AG09309 (cell line): ENCODE measurements at regions not wholly inside any gene's neighbourhood (a gene's known extent, or its start where the extent isn't known, plus 50 kb on each side); places are given as distances from the start of the nearest gene placed in this dataset.

Source experiments
- DNase-seq: peaks from one replicate; pipeline ENCODE4 v3.0.0-alpha.2; 2010; ENCODE audit warnings: low read depth
- H3K4me3 ChIP-seq: 2 replicates; pipeline ENCODE4 v1.5.1; 2011; ENCODE audit warnings: mild to moderate bottlenecking, low read depth, low read length, moderate library complexity; ENCODE audit not compliant: control insufficient read depth
- TF ChIP-seq, protein P1 (sequence below): IDR thresholded peaks from 2 replicates; pipeline ENCODE4 v1.5.1; 2011; ENCODE audit warnings: mild to moderate bottlenecking, low read depth, low read length, inconsistent platforms; ENCODE audit not compliant: insufficient read depth, control insufficient read depth; ENCODE audit errors: missing control alignments

DNA sequence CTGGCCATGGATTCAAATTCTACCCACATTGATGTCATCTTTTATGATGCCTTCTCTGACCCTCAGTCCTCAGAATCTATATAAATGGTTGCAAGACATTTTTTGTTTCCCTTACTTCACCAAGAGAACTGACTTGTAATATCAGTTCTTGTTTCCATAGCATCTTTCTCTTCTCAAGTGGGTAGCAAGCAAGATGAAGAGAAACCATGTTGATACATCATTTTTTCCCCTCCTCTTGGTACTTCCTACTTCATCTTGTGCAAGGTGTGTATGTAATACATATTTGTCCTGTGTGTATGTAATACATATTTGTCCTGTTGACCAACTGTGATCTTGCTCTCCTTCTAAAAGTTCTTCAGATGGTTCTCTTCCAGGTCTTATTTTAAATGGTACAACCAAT lies 348.6 kb downstream of the PTEN start:
- H3K4me3 ChIP-seq, result no peak overlapping the region
- DNase-seq, result no peak
- TF ChIP-seq, protein P1, sequence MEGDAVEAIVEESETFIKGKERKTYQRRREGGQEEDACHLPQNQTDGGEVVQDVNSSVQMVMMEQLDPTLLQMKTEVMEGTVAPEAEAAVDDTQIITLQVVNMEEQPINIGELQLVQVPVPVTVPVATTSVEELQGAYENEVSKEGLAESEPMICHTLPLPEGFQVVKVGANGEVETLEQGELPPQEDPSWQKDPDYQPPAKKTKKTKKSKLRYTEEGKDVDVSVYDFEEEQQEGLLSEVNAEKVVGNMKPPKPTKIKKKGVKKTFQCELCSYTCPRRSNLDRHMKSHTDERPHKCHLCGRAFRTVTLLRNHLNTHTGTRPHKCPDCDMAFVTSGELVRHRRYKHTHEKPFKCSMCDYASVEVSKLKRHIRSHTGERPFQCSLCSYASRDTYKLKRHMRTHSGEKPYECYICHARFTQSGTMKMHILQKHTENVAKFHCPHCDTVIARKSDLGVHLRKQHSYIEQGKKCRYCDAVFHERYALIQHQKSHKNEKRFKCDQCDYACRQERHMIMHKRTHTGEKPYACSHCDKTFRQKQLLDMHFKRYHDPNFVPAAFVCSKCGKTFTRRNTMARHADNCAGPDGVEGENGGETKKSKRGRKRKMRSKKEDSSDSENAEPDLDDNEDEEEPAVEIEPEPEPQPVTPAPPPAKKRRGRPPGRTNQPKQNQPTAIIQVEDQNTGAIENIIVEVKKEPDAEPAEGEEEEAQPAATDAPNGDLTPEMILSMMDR, result no peak

DNA sequence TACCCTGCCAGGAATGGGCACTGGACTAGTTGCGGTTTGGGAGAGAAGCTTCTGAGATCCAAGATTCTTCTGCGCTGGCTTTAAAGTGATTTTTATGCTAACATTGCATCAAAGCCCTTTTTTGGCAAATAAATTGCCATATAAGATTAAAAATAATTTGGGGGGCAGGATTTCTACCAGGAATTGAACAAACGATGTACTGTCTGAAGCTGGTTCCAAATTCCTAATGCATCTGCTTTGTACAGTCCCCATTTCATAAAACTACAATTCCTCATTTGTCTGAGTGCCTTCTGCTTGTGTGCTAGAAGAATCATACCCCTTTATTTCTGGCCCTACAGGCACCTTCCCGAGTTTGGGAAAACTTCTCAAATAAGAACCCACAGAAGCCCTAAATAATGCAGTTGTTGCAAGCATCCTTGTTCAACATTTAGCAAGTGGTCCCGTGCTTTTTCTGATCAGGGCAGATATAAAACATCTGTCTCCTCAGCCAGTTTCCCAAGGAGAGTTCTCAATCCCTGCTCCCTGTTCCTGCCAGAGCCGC lies 349.7 kb downstream of the PTEN start:
- TF ChIP-seq, protein P1, result no peak
- DNase-seq, result no peak
- no peak overlapping the region for H3K4me3 ChIP-seq

DNA sequence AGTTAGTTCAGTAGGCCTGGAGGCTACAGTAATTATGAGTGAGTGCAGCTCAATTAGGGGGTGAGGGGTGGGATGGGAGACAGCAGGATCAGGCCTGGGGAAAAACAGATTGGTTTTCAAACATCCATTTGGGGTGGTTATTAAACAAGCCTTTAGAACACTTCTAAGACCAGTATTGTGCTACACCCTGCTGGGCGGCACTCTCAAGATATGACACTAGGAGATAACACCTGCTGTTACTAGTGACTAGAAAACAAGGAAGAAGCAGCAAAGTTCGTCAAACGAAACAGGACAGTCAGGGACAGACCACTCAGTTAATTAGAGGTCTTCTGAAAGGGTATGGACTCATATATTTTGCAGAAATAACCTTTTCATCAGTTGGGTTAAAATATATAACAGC lies 353.6 kb downstream of the PTEN start:
- no peak for DNase-seq
- no peak overlapping the region for H3K4me3 ChIP-seq

DNA sequence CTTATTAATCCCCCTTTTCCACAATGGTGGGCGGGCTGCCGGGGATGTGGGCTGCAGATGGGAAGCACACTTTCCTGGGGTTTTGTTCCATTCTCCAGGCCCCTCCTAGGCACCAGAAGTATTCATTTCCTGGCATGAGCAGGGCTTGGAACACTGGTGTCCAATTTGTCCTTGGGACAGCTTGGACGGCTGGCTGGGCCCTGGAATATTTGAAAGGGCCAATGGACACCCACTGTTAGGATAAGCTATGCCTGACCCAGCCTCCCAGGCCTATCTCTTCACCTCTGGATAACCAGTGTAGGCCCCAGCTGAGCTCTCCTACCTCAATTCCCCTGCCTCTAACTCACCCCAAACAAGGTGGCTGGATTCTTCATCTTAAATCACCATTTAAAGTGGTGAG lies 354.9 kb downstream of the PTEN start:
- H3K4me3 ChIP-seq, result no peak overlapping the region
- DNase-seq, result no peak
- TF ChIP-seq, protein P1, result no peak

More for the DNA sequence above, 353.6 kb downstream of the PTEN start:
- TF ChIP-seq, protein P1, result no peak

DNA sequence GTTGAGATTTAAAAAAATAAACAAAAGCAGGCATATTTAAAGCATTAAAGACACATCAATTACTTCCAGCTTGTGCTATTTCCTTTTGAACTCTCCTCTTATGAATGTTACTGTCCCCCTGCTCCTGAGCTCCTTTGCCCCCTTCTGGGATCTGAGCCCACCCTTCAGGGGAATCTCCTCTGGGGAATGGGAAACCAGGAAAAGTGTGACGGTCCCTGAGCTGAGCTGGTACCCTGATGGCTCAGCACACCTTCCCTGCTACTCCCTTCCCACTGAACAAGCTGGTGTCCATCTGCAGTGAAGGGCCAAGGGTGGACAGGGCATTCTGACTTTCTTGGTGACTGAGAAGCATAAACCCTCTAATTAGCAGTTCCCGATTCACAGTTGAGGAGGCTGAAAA lies 356.3 kb downstream of the PTEN start:
- TF ChIP-seq, protein P1, result no peak
- no peak overlapping the region for H3K4me3 ChIP-seq
- no peak for DNase-seq

DNA sequence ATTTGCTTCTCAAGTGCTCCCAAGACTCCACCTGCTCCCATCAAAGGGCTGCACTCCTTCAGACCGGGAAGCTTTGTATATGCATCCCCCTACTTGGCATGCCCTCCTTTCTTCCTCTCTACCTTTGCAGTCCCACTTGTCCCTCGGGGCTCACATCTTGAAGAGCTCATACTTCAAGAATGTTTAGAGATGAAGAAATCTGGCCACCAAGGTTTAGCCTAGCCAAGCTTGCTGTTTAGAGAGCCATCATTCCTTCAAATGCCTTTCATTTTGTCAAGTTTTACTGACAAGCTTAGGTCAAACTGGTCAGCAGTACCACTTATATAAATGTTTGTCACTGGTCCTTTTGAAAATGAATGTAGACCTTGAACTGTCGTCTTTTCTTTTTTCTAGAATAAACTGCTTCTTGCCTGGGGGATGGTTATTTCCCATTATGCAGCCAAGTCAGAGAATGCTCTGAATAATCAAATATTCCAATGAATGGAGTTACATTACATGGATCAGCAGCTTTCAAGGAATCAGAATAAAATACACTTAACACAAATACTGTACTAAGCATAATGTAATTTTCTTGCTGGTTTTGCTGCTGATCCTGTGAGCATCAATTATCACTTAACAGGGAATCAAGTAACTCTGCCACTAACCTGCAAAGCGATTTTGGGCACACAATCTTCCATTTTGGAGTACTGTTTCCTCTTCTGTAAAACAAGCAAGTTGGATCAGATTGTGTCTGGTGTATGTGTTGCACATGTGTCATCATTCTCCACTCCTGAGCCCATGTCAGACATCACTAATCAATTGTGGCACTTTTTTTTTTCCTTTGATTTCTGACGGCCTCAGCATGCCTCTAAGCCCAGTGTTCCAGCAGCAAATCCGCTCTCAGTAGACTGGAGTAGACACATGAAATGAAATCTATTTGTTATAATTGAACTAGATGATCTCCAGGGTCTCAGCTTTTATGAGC lies 357.9 kb downstream of the PTEN start:
- TF ChIP-seq, protein P1, result no peak
- H3K4me3 ChIP-seq, result no peak overlapping the region
- no peak for DNase-seq
